ELF-1 (cell line): ENCODE measurements at regions not wholly inside any gene's neighbourhood (a gene's known extent, or its start where the extent isn't known, plus 50 kb on each side); places are given as distances from the start of the nearest gene placed in this dataset.

Experiments
- DNase-seq: peaks from one replicate; pipeline ENCODE4 v3.0.0-alpha.2; 2016; ENCODE audit warnings: low read depth, low spot score

GRCh38 chr14:48598458-48598857, 923.1 kb upstream of the MDGA2 start:
- no peak for DNase-seq

DNA sequence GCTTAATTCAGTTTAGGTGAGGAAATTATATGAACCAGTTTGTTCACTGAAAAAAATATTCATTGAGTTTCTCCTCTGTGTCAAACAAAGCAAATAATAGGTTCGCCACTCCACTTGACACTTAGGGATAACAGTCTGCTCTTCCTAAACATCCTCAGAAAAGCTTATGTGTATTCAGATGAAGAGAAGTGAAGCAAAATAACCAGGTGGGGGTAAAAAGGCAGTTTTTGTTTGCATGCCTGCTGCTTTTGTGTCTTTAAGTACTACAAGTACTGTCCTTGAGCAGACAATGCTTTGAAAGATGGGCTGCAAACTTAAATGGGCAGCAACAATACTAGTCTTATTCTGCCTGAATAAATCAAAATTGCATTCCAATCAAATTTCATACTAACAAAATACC, 910.7 kb upstream of the MDGA2 start:
- DNase-seq, result no peak

- no peak for DNase-seq
Observed at GRCh38 chr14:48584031-48584430, 908.6 kb upstream of the MDGA2 start.

GRCh38 chr14:48582938-48583337, 907.5 kb upstream of the MDGA2 start:
- DNase-seq, result no peak

DNA sequence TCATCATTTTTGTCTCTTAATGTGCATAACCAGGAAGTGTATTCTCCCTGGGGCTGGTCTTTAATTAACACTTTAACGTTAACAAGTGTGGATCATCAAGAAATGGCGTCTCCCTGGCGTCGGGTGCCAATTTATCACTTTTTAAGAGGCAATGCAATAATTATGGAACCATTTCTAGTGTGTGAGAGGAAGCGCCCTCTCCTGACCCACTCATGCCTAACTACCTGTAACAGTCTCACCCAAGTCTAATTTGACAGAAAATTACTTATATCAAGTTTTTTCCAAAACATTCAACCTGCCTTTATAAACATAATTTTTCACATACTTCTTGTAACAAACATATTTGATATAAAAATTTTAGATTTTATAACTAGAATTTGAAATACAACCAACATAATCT, 905.3 kb upstream of the MDGA2 start:
- DNase-seq, result no peak

- peak; percentile 34 for DNase-seq
Observed at GRCh38 chr14:48575772-48576171, 900.4 kb upstream of the MDGA2 start.

DNA sequence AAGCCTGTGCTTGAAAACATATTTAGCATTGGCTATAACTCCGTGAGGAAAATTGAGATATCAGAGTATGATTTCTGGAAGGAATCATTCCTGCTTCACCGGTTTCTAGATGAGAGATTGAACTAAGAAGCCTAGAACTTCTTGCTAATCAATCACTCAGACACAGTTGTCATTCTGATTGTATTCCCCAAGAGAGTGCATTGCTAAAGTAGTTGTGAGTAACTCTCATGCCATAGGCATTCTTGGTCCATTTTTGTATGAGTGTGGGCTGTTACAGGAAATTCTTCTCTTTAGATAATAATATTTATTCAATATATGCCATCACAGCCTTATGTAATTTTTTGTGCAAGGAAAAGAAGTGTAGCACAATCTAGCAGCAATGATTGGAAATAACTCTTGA, 893.3 kb upstream of the MDGA2 start:
- DNase-seq, result no peak

DNA sequence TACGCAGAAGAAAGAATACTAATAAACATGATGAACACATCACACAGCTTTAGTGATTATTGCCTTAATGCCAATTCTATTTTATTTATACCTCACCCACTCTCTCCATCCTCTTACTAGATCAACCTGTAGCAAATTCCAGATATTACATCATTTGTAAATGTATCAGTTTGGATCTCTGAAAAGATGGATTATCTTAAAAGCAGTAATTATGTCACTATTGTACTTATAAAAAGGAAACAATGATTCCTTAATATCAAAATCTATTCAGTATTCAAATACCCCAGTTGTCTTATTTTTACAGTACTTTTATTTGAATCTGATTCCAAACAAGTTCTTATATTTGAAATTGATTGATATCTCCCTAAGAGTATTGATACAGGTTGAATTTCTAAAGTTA, 892.8 kb upstream of the MDGA2 start:
- no peak for DNase-seq

DNA sequence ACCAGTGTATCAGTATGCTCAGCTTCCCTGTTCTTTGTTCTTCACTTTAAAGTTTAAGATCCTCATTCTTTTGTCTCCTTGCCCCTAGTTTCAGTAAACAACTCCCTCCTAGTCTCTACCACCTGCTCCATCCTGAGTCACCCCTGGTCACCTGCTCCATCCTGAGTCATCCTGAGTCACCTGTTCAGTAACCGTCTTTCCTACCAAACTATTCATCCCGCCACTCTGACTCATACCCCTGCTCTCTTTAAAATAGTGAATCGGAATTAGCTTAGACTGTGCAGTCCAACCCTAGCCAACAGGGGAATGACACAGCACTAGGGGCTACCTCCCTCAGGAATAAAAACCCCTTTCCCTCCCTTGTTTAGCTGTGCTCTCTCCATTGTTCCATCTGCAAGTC, 888.1 kb upstream of the MDGA2 start:
- no peak for DNase-seq

DNA sequence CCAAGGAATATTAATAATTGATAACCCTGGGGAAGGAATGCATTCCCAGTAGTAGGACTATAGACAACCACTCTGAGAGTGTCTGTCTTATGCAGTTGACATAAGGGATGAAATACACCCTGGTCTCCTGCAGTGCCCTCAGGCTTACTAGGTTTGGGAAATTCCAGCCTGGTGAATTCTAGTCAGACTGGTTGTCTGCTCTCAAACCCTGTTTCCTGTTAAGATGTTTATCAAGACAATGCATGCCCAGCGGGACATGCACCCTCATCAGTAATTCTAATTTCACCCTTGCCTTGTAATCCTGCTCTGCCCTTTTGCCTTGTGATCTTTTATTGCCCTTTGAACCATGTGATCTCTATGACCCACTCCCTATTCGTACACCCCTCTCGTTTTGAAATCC, 886.0 kb upstream of the MDGA2 start:
- DNase-seq, result peak; percentile 79

- DNase-seq, result no peak
Observed at GRCh38 chr14:48560421-48560820, 885.0 kb upstream of the MDGA2 start.

DNA sequence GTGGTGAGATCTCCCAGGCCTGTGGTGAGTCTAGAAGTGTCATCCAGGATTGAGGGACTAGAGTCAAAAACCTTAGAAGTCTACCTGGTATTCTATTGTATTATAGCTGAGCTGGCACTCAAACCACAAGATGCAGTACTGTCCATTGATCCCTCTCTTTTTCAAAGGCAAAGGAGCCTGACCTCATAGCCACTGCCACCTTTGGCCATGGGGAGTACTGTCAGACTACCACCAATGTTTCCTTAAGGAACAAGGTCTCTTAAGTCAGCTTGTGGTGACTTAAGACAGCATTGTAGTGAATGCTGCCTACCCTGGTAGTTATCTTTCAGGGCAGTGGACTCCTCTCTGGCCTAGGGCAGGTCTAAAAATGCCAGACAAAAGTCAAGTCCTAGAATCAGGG, 878.0 kb upstream of the MDGA2 start:
- DNase-seq, result no peak

- DNase-seq, result no peak
Observed at GRCh38 chr14:48546996-48547395, 871.6 kb upstream of the MDGA2 start.

DNA sequence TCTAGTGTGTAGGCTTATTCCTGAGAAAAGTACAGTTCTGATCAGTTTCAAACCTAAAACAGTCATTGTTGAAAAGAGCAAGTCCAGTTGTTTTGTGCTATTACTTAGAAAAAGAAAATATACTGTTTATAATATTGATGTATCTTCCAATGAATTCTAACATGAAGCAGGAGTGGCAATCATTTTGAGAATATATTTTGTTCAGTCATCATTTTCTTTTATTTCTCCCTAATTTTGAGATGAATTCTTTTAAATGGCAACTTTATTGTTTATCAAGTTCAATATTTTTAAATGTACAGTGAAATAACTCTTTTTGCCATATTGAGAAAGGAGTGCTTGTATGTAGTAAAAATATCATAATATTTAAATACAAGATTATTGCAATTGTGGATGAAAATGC, 862.2 kb upstream of the MDGA2 start:
- DNase-seq, result no peak

- peak; percentile 55 for DNase-seq
Observed at GRCh38 chr14:48536318-48536717, 860.9 kb upstream of the MDGA2 start.

DNA sequence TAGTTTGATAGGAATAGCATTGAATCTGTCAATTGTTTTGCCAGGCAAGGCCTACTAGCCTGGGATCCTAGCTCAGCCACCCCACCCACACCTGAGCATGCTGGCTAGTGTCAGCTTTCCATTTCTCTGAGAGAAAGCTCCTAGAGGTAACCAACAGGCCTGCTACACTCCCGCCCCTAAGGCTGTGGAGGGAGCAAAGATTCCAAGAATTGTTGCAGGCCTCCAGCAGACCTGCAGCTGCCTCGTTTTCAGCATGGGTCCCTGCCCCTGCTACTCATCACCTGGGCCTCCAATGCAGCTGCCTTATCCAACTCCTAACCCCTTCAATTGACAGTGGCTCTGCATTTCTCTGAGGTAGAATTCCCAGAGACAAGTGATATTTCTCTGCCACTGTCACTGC, 852.4 kb upstream of the MDGA2 start:
- DNase-seq, result peak; percentile 72

DNA sequence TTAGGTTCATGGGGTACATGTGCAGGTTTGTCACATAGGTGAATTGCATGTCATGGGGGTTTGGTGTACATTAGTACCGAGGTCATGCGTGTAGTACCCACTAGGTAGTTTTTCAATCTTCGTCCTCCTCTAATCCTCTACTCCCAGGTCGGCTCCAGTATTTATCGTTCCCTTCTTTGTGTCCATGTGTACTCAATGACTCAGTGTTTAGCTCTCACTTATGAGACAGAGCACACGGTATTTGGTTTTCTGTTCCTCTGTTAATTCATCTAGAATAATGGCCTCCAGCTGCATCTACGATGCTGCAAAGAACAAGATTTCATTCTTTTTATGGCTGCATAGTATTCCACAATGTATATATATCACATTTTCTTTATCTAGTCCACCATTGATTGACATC, 850.9 kb upstream of the MDGA2 start:
- no peak for DNase-seq

GRCh38 chr14:48504921-48505320, 829.5 kb upstream of the MDGA2 start:
- no peak for DNase-seq

DNA sequence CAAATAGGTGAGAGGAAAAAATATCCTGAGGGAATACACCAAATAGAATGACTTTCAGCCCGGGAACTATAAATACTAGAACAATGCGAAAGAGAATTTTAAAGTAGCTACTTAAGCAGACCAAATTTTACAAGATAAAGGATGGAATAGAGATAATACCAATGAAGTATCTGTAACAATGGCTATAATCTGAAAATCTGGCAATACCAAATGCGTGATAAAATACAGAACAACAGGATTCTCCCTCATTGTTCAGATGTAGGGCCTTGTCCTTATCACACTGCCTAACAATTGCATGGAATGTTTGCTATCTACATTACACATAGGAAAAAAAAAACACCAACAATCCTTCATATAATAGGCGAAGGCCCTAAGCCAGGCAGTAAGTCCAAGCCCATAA, 815.4 kb upstream of the MDGA2 start:
- DNase-seq, result no peak

- no peak for DNase-seq
Observed at GRCh38 chr14:48473944-48474343, 798.5 kb upstream of the MDGA2 start.

DNA sequence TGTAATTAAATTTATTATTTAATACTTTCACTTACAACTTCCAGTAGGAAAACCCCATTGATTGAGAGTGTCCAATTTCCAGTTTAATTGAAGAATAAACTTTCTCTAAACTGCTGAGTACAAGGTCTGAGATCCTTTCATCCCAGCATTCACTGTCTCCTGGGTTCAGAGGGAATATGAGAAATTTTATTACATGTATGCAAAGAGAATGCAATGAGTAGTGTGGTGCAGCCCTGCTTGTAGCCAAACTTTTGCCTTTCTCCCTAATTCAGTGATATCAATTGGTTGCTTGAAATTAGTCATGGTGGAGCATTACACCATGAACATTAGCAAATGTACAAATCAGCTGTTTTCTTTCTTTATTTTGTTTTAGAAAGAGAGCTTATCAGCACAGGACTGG, 780.6 kb upstream of the MDGA2 start:
- DNase-seq, result no peak

DNA sequence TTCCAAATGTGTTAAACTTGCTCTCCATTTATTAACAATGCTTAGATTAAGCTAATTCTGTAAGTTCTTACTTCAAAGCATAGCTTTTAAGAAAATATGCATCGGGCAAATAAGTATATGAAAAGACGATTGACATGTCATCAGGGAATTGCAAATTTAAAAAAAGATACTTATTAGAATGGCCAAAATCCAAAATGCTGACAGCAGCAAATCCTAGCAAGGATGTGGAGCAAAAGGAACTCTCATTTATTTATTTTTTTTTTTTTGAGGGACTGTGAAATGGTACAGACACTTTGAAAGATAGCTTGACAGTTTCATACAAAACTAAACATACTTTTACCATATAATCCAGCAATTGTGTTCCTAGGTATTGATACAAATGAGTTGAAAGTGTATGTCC, 779.5 kb upstream of the MDGA2 start:
- DNase-seq, result no peak

- no peak for DNase-seq
Observed at GRCh38 chr14:48452437-48452995, 777.1 kb upstream of the MDGA2 start.

DNA sequence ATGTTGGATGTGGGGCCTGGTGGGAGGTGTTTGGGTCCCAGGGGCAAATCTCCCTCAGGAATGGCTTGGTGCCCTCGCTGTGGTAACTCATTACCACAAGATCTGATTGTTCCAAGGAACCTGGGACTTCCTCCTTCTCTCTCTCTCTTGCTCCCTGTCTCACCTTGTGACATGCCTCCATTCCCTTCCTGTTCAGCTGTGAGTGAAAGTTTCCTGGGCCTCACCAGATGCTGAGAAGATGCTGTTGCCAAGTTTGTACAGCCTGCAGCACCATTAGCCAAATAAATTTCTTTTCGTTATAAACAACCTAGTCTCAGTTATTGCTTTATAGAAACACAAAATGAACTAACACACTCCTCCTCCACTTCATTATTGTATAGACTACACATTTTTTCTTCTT, 759.8 kb upstream of the MDGA2 start:
- DNase-seq, result no peak

DNA sequence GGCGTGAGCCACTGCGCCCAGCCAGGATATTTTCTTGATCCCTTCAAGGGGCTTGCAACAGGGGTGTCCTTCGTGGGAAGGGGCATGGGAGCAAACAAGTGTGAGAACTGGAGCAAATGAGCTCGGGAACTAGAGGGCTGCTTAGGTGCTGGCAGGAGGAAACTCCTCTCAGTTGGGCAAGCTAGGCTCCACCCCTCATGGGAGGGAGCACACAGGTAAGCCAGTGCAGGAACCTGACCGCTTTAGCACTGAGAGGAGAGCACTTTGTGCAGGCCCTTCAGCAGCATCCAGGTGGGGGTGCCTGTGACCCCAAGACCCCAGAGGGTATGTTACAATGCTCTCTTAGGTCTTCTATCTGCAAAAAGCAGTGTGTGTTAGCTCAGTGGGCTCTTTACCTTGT, 755.4 kb upstream of the MDGA2 start:
- no peak for DNase-seq
